VCaP (cell line): ENCODE measurements at regions not wholly inside any gene's neighbourhood (a gene's known extent, or its start where the extent isn't known, plus 50 kb on each side); places are given as distances from the start of the nearest gene placed in this dataset.

ENCODE experiments used
- H3K27ac ChIP-seq: fragments of 450-650 bp; 2 replicates; pipeline ENCODE4 v1.5.1; 2017
- TF ChIP-seq, protein P1 (sequence below): fragments of 450-650 bp; conservative IDR thresholded peaks from 2 replicates; pipeline ENCODE4 v1.5.1; 2017; ENCODE audit warnings: mild to moderate bottlenecking, moderate library complexity

DNA sequence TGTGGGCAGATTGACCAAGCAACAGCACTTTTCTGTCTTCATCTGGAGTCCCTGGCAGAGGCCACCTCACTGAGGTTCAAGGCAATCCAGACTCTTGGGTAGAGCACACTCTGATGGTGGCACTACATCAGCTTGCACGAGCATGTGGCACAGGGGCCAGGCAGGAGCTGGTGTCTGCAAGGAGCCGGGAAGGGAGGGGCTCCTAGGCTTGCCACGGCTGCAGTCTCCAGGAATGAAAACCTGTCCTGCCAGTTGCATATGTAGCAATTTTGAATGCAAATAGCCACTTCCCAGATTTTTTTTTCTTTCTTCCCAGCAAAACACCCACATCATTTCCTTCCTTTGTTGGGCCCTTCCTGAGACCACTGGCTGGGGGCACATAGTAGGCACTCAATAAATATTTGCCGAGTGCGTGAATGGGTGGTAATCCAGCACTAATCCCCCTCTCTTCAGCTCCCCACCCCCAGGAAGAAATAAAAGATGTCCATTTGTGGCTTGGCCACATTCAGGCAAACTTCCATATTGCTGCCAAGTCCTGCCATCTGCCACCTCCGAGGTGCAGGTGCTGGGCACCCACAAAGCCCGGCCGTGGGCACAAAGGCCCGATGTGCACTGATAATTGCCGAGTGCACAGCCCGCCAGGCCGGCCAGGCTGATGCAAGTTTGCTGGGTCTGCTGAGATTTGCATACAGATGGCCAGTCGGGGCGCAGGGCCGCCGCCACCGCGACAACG, 72.4 kb downstream of the MYCN start:
- H3K27ac ChIP-seq, result peak overlapping the region; percentile 68
- TF ChIP-seq, protein P1, sequence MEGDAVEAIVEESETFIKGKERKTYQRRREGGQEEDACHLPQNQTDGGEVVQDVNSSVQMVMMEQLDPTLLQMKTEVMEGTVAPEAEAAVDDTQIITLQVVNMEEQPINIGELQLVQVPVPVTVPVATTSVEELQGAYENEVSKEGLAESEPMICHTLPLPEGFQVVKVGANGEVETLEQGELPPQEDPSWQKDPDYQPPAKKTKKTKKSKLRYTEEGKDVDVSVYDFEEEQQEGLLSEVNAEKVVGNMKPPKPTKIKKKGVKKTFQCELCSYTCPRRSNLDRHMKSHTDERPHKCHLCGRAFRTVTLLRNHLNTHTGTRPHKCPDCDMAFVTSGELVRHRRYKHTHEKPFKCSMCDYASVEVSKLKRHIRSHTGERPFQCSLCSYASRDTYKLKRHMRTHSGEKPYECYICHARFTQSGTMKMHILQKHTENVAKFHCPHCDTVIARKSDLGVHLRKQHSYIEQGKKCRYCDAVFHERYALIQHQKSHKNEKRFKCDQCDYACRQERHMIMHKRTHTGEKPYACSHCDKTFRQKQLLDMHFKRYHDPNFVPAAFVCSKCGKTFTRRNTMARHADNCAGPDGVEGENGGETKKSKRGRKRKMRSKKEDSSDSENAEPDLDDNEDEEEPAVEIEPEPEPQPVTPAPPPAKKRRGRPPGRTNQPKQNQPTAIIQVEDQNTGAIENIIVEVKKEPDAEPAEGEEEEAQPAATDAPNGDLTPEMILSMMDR, result no peak

DNA sequence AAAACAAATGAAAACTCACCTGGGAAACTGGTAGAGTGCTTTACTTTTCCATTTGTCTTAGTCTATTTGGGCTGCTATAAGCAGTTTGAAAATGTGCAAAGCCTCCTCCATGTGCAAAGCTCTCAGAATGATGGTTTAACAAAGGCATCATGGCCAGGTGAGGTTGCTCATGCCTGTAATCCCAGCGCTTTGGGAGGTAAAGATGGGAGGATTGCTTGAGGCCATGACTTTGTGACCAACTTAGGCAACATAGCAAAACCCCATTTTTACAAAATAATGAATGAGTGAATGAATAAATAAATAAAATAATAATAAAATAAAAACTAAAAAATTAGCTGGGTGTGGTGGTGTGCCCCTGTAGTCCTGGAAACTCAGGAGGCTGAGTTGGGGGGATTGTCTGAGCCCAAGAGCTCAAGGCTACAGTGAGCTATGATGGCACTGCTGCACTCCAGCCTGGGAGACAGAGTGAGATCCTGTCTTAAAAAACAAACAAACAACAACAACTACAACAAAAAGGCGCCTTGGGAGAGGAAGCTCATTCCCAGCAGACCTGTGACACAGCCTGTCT, 71.8 kb downstream of the MYCN start:
- peak overlapping the region; percentile 68 for H3K27ac ChIP-seq

DNA sequence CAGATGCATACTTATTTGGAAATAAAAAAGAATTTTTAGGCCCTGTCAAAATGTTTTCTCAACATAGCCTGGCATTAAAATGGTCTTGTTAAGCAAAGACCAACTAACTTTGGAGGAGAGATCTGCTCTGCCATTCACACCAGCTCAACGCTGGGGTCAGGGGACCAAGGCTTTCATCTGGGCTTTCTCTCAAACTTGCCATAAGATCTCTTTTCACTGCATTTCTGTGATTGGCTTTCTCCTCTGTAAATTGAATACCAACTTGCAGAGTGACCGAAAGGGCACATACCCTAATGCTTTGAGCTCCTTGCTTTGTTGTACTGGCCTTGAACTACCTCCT, 71.2 kb downstream of the MYCN start:
- TF ChIP-seq, protein P1, result no peak
- no peak overlapping the region for H3K27ac ChIP-seq

More for the DNA sequence above, 71.8 kb downstream of the MYCN start:
- TF ChIP-seq, protein P1, result no peak

DNA sequence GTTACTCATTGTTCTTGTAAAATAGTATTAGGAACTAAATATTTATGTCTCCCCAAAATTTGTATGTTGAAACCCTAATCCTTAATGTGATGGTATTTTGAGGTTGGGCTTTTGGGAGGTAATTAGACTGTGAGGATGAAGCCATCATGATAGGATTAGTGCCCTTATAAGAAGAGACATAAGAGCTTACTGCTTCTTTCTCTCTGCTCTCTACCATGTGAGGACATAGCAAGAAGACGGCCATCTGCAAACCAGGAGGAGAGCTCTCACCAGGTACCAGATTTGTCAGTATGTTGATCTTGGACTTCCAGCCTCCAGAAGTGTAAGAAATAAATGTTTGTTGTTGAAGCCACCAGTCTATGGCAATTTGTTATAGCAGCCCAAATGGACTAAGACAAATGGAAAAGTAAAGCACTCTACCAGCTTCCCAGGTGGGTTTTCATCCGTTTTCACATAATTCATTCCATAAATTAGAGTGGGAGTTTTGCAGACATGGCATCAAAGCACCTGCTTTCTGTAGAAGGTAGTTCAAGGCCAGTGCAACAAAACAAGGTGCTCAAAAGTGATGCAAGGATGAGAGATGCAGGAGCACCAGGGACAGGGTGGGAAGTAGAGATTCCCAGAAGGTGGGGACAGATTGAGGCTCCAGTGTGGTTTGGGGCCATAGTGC, 70.7 kb downstream of the MYCN start:
- TF ChIP-seq, protein P1, result no peak
- H3K27ac ChIP-seq, result no peak overlapping the region

DNA sequence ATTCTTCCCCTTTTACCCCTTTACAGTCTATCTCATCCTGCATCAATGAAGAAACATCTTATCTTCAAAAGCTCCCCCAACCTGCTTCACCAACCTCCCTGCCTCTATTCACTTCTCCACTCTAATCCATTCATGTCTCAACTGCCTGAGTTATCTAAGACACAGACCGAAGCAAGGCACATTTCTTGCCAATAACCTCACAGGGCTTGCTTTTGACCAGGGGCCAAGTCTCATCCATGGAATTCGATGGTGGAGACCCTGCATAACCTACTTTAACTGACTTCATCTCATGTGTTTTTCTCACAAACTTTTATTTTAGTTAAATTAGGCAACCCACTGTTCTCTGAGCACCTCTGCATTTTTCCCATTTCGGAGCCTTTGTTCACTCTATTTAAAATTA, 69.7 kb downstream of the MYCN start:
- TF ChIP-seq, protein P1, result no peak

DNA sequence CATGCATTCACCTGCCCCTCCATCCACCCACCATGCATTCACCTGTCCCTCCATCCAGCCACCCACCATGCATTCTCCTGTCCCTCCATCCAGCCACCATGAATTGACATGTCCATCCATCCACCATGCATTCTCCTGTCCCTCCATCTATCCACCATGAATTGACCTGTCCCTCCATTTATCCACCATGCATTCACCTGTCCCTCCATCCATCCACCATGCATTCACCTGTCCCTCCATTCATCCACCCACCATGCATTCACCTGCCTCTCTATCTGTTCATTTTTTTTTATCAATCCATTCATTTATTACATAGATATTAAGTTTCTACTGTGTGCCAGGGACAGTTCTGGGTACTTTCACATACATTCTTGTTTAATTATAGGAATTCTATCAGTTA, 69.2 kb downstream of the MYCN start:
- TF ChIP-seq, protein P1, result no peak

More for the DNA sequence above, 69.7 kb downstream of the MYCN start:
- H3K27ac ChIP-seq, result no peak overlapping the region

DNA sequence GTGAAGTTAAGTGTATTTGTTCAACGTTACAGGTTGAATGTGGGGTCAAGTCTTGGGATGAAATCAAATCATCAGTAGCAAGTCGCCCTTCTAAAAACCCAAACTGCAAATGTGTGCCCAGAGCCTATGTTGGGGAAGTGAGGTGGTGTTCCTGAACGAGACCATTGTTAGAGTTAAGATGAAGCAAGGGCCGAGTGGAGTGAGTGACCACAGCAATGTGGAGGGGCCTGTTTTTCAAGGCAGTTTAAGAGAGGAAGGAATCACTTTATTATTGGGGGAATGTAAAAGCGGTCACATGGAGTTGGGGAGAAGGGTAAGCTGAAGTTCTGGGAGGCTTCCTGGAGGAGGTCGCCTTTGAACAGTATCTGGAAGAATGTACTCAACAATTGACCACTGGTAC, 68.5 kb downstream of the MYCN start:
- no peak overlapping the region for H3K27ac ChIP-seq
- TF ChIP-seq, protein P1, result no peak

More for the DNA sequence above, 69.2 kb downstream of the MYCN start:
- no peak overlapping the region for H3K27ac ChIP-seq
